ENCODE measurements at regions not wholly inside any gene's neighbourhood (a gene's known extent, or its start where the extent isn't known, plus 50 kb on each side); places are given as distances from the start of the nearest gene placed in this dataset.

- no peaks in the 10 kb centered on the region for H3K27me3 ChIP-seq (ENCODE audit: control insufficient read depth, insufficient read depth, low read length)
- no peaks in the 10 kb centered on the region for H3K4me1 ChIP-seq (ENCODE audit: control insufficient read depth, low read depth, low read length)
- H3K4me3 ChIP-seq (ENCODE audit: low read length) = no peak overlapping the region
- no peaks in the 10 kb centered on the region for H3K9me3 ChIP-seq (ENCODE audit: control insufficient read depth, low read depth, low read length)
- H3K27ac ChIP-seq (ENCODE audit: low read length) = no peak overlapping the region
- H3K36me3 ChIP-seq (ENCODE audit: control insufficient read depth, low read depth, low read length) = no peaks in the 10 kb centered on the region
- H3K9ac ChIP-seq (ENCODE audit: low read length) = no peak overlapping the region
Observed at GRCh38 chr4:153110739-153111138, 93.5 kb upstream of the TRIM2 start.

- Histone ChIP-seq H3K4me1 (ENCODE audit: control insufficient read depth, low read depth, low read length) (no peaks in the 10 kb centered on the region), H3K27me3 (ENCODE audit: control insufficient read depth, insufficient read depth, low read length) (no peaks in the 10 kb centered on the region), H3K27ac (ENCODE audit: low read length) (no peak overlapping the region), H3K9me3 (ENCODE audit: control insufficient read depth, low read depth, low read length) (no peaks in the 10 kb centered on the region), H3K9ac (ENCODE audit: low read length) (no peak overlapping the region), H3K36me3 (ENCODE audit: control insufficient read depth, low read depth, low read length) (no peaks in the 10 kb centered on the region), H3K4me3 (ENCODE audit: low read length) (no peak overlapping the region)
Observed at GRCh38 chr4:153111426-153112040, 92.7 kb upstream of the TRIM2 start.

- H3K27ac ChIP-seq (ENCODE audit: low read length) = no peak overlapping the region
- no peaks in the 10 kb centered on the region for H3K27me3 ChIP-seq (ENCODE audit: control insufficient read depth, insufficient read depth, low read length)
- no peaks in the 10 kb centered on the region for H3K9me3 ChIP-seq (ENCODE audit: control insufficient read depth, low read depth, low read length)
- H3K4me3 ChIP-seq (ENCODE audit: low read length) = no peak overlapping the region
- H3K36me3 ChIP-seq (ENCODE audit: control insufficient read depth, low read depth, low read length) = no peaks in the 10 kb centered on the region
- H3K9ac ChIP-seq (ENCODE audit: low read length) = no peak overlapping the region
- no peaks in the 10 kb centered on the region for H3K4me1 ChIP-seq (ENCODE audit: control insufficient read depth, low read depth, low read length)
Observed at GRCh38 chr4:153112041-153112441, 92.2 kb upstream of the TRIM2 start.

- no peaks in the 10 kb centered on the region for H3K4me1 ChIP-seq (ENCODE audit: control insufficient read depth, low read depth, low read length)
- no peak overlapping the region for H3K4me3 ChIP-seq (ENCODE audit: low read length)
- no peaks in the 10 kb centered on the region for H3K36me3 ChIP-seq (ENCODE audit: control insufficient read depth, low read depth, low read length)
- no peaks in the 10 kb centered on the region for H3K27me3 ChIP-seq (ENCODE audit: control insufficient read depth, insufficient read depth, low read length)
- no peak overlapping the region for H3K9ac ChIP-seq (ENCODE audit: low read length)
- no peaks in the 10 kb centered on the region for H3K9me3 ChIP-seq (ENCODE audit: control insufficient read depth, low read depth, low read length)
- no peak overlapping the region for H3K27ac ChIP-seq (ENCODE audit: low read length)
Observed at GRCh38 chr4:153113061-153113837, 91.0 kb upstream of the TRIM2 start.

GRCh38 chr4:153113838-153114105 is 90.5 kb upstream of the TRIM2 start:
- no peak overlapping the region for H3K27ac ChIP-seq (ENCODE audit: low read length)
- H3K27me3 ChIP-seq (ENCODE audit: control insufficient read depth, insufficient read depth, low read length) = no peaks in the 10 kb centered on the region
- H3K4me3 ChIP-seq (ENCODE audit: low read length) = no peak overlapping the region
- H3K36me3 ChIP-seq (ENCODE audit: control insufficient read depth, low read depth, low read length) = no peaks in the 10 kb centered on the region
- H3K4me1 ChIP-seq (ENCODE audit: control insufficient read depth, low read depth, low read length) = no peaks in the 10 kb centered on the region
- H3K9me3 ChIP-seq (ENCODE audit: control insufficient read depth, low read depth, low read length) = no peaks in the 10 kb centered on the region
- H3K9ac ChIP-seq (ENCODE audit: low read length) = no peak overlapping the region

- no peaks in the 10 kb centered on the region for H3K27me3 ChIP-seq (ENCODE audit: control insufficient read depth, insufficient read depth, low read length)
- H3K36me3 ChIP-seq (ENCODE audit: control insufficient read depth, low read depth, low read length) = no peaks in the 10 kb centered on the region
- no peaks in the 10 kb centered on the region for H3K9me3 ChIP-seq (ENCODE audit: control insufficient read depth, low read depth, low read length)
- no peaks in the 10 kb centered on the region for H3K4me1 ChIP-seq (ENCODE audit: control insufficient read depth, low read depth, low read length)
- no peak overlapping the region for H3K4me3 ChIP-seq (ENCODE audit: low read length)
- H3K9ac ChIP-seq (ENCODE audit: low read length) = no peak overlapping the region
- no peak overlapping the region for H3K27ac ChIP-seq (ENCODE audit: low read length)
Observed at GRCh38 chr4:153114771-153115321, 89.4 kb upstream of the TRIM2 start.

- Histone ChIP-seq H3K36me3 (ENCODE audit: control insufficient read depth, low read depth, low read length) (no peaks in the 10 kb centered on the region), H3K4me3 (ENCODE audit: low read length) (no peak overlapping the region), H3K9ac (ENCODE audit: low read length) (no peak overlapping the region), H3K4me1 (ENCODE audit: control insufficient read depth, low read depth, low read length) (no peaks in the 10 kb centered on the region), H3K27ac (ENCODE audit: low read length) (no peak overlapping the region), H3K27me3 (ENCODE audit: control insufficient read depth, insufficient read depth, low read length) (no peaks in the 10 kb centered on the region), H3K9me3 (ENCODE audit: control insufficient read depth, low read depth, low read length) (no peaks in the 10 kb centered on the region)
Observed at GRCh38 chr4:153115322-153116290, 88.6 kb upstream of the TRIM2 start.

GRCh38 chr4:153116291-153116680 is 88.0 kb upstream of the TRIM2 start:
- H3K9ac ChIP-seq (ENCODE audit: low read length) = no peak overlapping the region
- no peak overlapping the region for H3K27ac ChIP-seq (ENCODE audit: low read length)
- no peak overlapping the region for H3K4me3 ChIP-seq (ENCODE audit: low read length)

GRCh38 chr4:153116801-153117200 is 87.4 kb upstream of the TRIM2 start:
- no peak overlapping the region for H3K27ac ChIP-seq (ENCODE audit: low read length)
- no peaks in the 10 kb centered on the region for H3K9me3 ChIP-seq (ENCODE audit: control insufficient read depth, low read depth, low read length)
- H3K4me1 ChIP-seq (ENCODE audit: control insufficient read depth, low read depth, low read length) = no peaks in the 10 kb centered on the region

More at GRCh38 chr4:153116291-153116680, 88.0 kb upstream of the TRIM2 start:
- no peaks in the 10 kb centered on the region for H3K9me3 ChIP-seq (ENCODE audit: control insufficient read depth, low read depth, low read length)
- H3K4me1 ChIP-seq (ENCODE audit: control insufficient read depth, low read depth, low read length) = no peaks in the 10 kb centered on the region
- no peaks in the 10 kb centered on the region for H3K27me3 ChIP-seq (ENCODE audit: control insufficient read depth, insufficient read depth, low read length)
- H3K36me3 ChIP-seq (ENCODE audit: control insufficient read depth, low read depth, low read length) = no peaks in the 10 kb centered on the region

DNA sequence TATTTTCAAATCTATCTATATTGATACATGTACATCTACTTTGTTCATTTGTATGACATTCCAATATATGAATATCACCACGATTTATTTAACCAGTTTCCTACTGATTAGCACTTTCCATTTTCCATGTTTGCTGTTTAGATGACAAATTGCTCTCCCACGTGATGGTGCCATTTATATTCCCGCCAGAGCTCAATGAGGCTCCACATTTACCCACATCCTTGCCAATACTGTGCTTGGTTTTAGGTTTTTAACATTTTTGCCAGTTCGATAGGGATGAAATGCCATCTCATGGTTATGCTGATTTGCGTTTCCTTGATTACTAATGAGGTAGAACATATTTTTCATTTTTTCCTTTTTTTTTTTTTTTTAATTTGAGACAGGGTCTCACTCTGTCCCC is 86.7 kb upstream of the TRIM2 start:
- Histone ChIP-seq H3K27ac (ENCODE audit: low read length) (no peak overlapping the region), H3K27me3 (ENCODE audit: control insufficient read depth, insufficient read depth, low read length) (no peaks in the 10 kb centered on the region), H3K4me1 (ENCODE audit: control insufficient read depth, low read depth, low read length) (no peaks in the 10 kb centered on the region), H3K36me3 (ENCODE audit: control insufficient read depth, low read depth, low read length) (no peaks in the 10 kb centered on the region), H3K9me3 (ENCODE audit: control insufficient read depth, low read depth, low read length) (no peaks in the 10 kb centered on the region), H3K9ac (ENCODE audit: low read length) (no peak overlapping the region), H3K4me3 (ENCODE audit: low read length) (no peak overlapping the region)

More at GRCh38 chr4:153116801-153117200, 87.4 kb upstream of the TRIM2 start:
- Histone ChIP-seq H3K9ac (ENCODE audit: low read length) (no peak overlapping the region), H3K36me3 (ENCODE audit: control insufficient read depth, low read depth, low read length) (no peaks in the 10 kb centered on the region), H3K27me3 (ENCODE audit: control insufficient read depth, insufficient read depth, low read length) (no peaks in the 10 kb centered on the region), H3K4me3 (ENCODE audit: low read length) (no peak overlapping the region)

DNA sequence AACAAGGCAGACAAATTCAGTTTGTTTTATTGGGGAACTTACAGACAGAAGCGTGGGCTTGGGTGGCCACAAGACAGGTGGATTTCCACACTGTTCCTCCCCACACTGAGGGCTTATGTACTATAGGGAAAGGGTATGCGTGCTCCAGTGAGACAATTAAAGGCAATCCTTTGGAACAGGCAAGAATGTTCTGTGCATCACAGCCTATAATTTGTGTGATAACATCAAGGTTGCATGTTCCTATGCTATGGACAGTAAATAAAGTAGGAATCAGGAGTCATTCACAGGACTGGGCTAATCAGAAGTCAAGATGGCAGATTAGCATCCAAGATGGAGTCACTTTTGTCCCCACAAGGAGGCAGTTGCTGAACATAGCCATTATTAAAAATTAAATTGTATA is 84.6 kb upstream of the TRIM2 start:
- H3K9me3 ChIP-seq (ENCODE audit: control insufficient read depth, low read depth, low read length) = no peaks in the 10 kb centered on the region
- H3K4me3 ChIP-seq (ENCODE audit: low read length) = no peak overlapping the region
- no peaks in the 10 kb centered on the region for H3K27me3 ChIP-seq (ENCODE audit: control insufficient read depth, insufficient read depth, low read length)
- H3K4me1 ChIP-seq (ENCODE audit: control insufficient read depth, low read depth, low read length) = no peaks in the 10 kb centered on the region
- no peaks in the 10 kb centered on the region for H3K36me3 ChIP-seq (ENCODE audit: control insufficient read depth, low read depth, low read length)
- H3K9ac ChIP-seq (ENCODE audit: low read length) = no peak overlapping the region
- H3K27ac ChIP-seq (ENCODE audit: low read length) = no peak overlapping the region

Data from iPS-18a (cell line).